ENCODE measurements at regions not wholly inside any gene's neighbourhood (a gene's known extent, or its start where the extent isn't known, plus 50 kb on each side); places are given as distances from the start of the nearest gene placed in this dataset.

DNA sequence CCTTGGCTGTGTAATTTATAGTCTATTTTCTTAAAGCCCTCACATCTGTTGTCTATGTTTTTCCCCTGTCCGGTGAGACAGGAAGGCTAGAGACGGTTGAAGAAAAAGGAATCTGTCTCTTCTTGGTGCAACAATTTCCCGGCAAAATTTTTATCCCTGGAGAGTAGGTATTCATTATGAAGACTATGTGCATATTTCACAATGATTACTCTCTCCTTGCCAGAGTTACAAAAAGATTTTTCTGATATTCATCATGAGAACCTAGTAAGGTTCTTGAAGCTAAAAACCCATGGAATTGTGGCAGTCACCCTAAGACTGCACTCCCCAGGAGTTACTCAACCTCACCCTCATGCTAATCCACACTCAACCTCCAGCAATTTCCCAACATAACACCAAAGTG, 55.0 kb upstream of the GHITM start:
- Histone ChIP-seq H3K9me3 (ENCODE audit: low read length) (0 out of 2 replicates have a peak, but pooled peaks cover 3% of the 10 kb centered on the region), H3K79me2 (ENCODE audit: insufficient read depth, low read length) (no peaks in the 10 kb centered on the region), H3K4me2 (ENCODE audit: low read length) (no peak overlapping the region), H4K20me1 (ENCODE audit: insufficient read depth, low read length) (no peaks in the 10 kb centered on the region), H3K4me3 (ENCODE audit: low read depth, low read length, poor library complexity, severe bottlenecking) (no peak overlapping the region), H3F3A (ENCODE audit: insufficient read depth, low read length) (no peaks in the 10 kb centered on the region), H3K9me2 (ENCODE audit: low read depth, low read length) (no peaks in the 10 kb centered on the region), H3K27me3 (ENCODE audit: insufficient read depth, low read length) (no peaks in the 10 kb centered on the region), H3K36me3 (ENCODE audit: insufficient read depth, low read length) (no peaks in the 10 kb centered on the region), H2AFZ (ENCODE audit: low read length) (no peak overlapping the region), H3K9ac (ENCODE audit: low read length) (no peak overlapping the region), H3K27ac (ENCODE audit: low read depth, low read length, poor library complexity, severe bottlenecking) (no peak overlapping the region), H3K4me1 (ENCODE audit: insufficient read depth, low read length, severe bottlenecking) (no peaks in the 10 kb centered on the region)
- TF ChIP-seq, protein P1, sequence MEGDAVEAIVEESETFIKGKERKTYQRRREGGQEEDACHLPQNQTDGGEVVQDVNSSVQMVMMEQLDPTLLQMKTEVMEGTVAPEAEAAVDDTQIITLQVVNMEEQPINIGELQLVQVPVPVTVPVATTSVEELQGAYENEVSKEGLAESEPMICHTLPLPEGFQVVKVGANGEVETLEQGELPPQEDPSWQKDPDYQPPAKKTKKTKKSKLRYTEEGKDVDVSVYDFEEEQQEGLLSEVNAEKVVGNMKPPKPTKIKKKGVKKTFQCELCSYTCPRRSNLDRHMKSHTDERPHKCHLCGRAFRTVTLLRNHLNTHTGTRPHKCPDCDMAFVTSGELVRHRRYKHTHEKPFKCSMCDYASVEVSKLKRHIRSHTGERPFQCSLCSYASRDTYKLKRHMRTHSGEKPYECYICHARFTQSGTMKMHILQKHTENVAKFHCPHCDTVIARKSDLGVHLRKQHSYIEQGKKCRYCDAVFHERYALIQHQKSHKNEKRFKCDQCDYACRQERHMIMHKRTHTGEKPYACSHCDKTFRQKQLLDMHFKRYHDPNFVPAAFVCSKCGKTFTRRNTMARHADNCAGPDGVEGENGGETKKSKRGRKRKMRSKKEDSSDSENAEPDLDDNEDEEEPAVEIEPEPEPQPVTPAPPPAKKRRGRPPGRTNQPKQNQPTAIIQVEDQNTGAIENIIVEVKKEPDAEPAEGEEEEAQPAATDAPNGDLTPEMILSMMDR (IDR thresholded peaks at IDR 0.05; ENCODE audit: low read length), result no peak
- TF ChIP-seq EZH2 (IDR thresholded peaks at IDR 0.05; ENCODE audit: borderline replicate concordance, low read length), result no peak

DNA sequence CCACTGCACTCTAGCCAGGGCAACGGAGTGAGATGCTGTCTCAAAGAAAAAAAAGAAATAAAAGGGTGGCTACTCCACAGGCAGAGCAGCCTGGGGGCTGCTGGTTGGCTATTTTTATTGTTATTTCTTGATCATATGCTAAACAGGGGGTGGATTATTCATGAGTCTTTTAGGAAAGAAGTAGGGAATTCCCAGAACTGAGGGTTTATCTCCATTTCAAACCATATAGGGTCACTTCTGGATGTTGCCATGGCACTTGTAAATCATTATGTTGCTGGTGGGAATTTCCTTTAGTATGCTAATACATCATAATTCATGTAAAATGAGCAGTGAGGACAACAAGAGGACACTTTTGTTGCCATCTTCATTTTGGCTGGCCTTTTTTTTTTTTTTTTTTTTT, 52.1 kb upstream of the GHITM start:
- TF ChIP-seq, protein P1 (IDR thresholded peaks at IDR 0.05; ENCODE audit: low read length), result no peak
- TF ChIP-seq EZH2 (IDR thresholded peaks at IDR 0.05; ENCODE audit: borderline replicate concordance, low read length), result no peak
- no peak overlapping the region for H3K4me2 ChIP-seq (ENCODE audit: low read length)
- H3K4me3 ChIP-seq (ENCODE audit: low read depth, low read length, poor library complexity, severe bottlenecking), result no peak overlapping the region
- no peaks in the 10 kb centered on the region for H4K20me1 ChIP-seq (ENCODE audit: insufficient read depth, low read length)
- no peak overlapping the region for H3K27ac ChIP-seq (ENCODE audit: low read depth, low read length, poor library complexity, severe bottlenecking)
- H3K79me2 ChIP-seq (ENCODE audit: insufficient read depth, low read length), result no peaks in the 10 kb centered on the region
- H3K9me3 ChIP-seq (ENCODE audit: low read length), result 0 out of 2 replicates have a peak, but pooled peaks cover 3% of the 10 kb centered on the region
- no peak overlapping the region for H2AFZ ChIP-seq (ENCODE audit: low read length)
- H3K9ac ChIP-seq (ENCODE audit: low read length), result no peak overlapping the region
- H3K9me2 ChIP-seq (ENCODE audit: low read depth, low read length), result no peaks in the 10 kb centered on the region
- no peaks in the 10 kb centered on the region for H3F3A ChIP-seq (ENCODE audit: insufficient read depth, low read length)
- H3K27me3 ChIP-seq (ENCODE audit: insufficient read depth, low read length), result no peaks in the 10 kb centered on the region
- H3K4me1 ChIP-seq (ENCODE audit: insufficient read depth, low read length, severe bottlenecking), result no peaks in the 10 kb centered on the region
- no peaks in the 10 kb centered on the region for H3K36me3 ChIP-seq (ENCODE audit: insufficient read depth, low read length)

DNA sequence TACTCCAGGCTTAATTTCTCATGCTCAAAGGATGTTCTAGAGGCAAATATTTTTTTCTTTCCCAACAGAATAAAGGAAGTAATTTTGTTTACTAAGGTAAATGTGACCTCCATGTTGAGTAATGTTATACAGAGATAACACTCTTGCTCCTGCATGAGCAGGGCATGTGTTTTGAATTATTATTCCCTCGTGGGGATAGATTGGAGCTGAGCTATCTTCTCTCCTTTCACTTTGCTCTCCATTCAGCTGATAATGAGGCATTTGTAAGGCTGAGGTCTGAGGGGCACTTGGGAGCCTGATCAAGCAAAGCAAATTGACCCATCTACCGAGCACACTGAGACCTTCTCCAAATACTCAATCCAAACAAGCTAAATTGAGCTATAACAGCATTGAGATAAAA, 50.7 kb upstream of the GHITM start:
- no peak for TF ChIP-seq EZH2 (IDR thresholded peaks at IDR 0.05; ENCODE audit: borderline replicate concordance, low read length)
- TF ChIP-seq, protein P1 (IDR thresholded peaks at IDR 0.05; ENCODE audit: low read length), result no peak
- Histone ChIP-seq H3K9me2 (ENCODE audit: low read depth, low read length) (no peaks in the 10 kb centered on the region), H3K9ac (ENCODE audit: low read length) (no peak overlapping the region), H4K20me1 (ENCODE audit: insufficient read depth, low read length) (no peaks in the 10 kb centered on the region), H3K79me2 (ENCODE audit: insufficient read depth, low read length) (no peaks in the 10 kb centered on the region), H3F3A (ENCODE audit: insufficient read depth, low read length) (no peaks in the 10 kb centered on the region), H3K36me3 (ENCODE audit: insufficient read depth, low read length) (no peaks in the 10 kb centered on the region), H2AFZ (ENCODE audit: low read length) (no peak overlapping the region), H3K4me1 (ENCODE audit: insufficient read depth, low read length, severe bottlenecking) (no peaks in the 10 kb centered on the region), H3K27ac (ENCODE audit: low read depth, low read length, poor library complexity, severe bottlenecking) (no peak overlapping the region), H3K4me2 (ENCODE audit: low read length) (no peak overlapping the region), H3K9me3 (ENCODE audit: low read length) (0 out of 2 replicates have a peak, but pooled peaks cover 3% of the 10 kb centered on the region), H3K4me3 (ENCODE audit: low read depth, low read length, poor library complexity, severe bottlenecking) (no peak overlapping the region), H3K27me3 (ENCODE audit: insufficient read depth, low read length) (no peaks in the 10 kb centered on the region)

Data from OCI-LY1 (cell line).